Brain microvascular endothelial cell (primary cell): ENCODE measurements at regions not wholly inside any gene's neighbourhood (a gene's known extent, or its start where the extent isn't known, plus 50 kb on each side); places are given as distances from the start of the nearest gene placed in this dataset.

Source experiments
- DNase-seq: peaks from one replicate; pipeline ENCODE4 v3.0.0-alpha.2; 2020
- H3K27ac ChIP-seq: fragments of 250-450 bp; sonication (Bioruptor Pico); 2 replicates; pipeline ENCODE4 v1.5.1; 2020; ENCODE audit warnings: mild to moderate bottlenecking, moderate library complexity
- H3K27me3 ChIP-seq: fragments of 250-450 bp; sonication (Bioruptor Pico); replicated peaks from 2 replicates; pipeline ENCODE4 v1.5.1; 2020; ENCODE audit warnings: mild to moderate bottlenecking
- H3K36me3 ChIP-seq: fragments of 250-450 bp; sonication (Bioruptor Pico); replicated peaks from 2 replicates; pipeline ENCODE4 v1.5.1; 2020; ENCODE audit warnings: mild to moderate bottlenecking
- H3K4me3 ChIP-seq: 2 replicates; pipeline ENCODE4 v1.5.1; 2011; ENCODE audit warnings: low read depth, mild to moderate bottlenecking, control low read depth, low read length, moderate library complexity
- in situ Hi-C: cut with HindIII; loops from 2 replicates; pipeline ENCODE4 v1.10.0; 2017; ENCODE audit warnings: low sequenced_read_pairs, low pct_ligation_motif_present
- TF ChIP-seq, protein P1 (sequence below): IDR thresholded peaks from 2 replicates; pipeline ENCODE4 v1.5.1; 2011; ENCODE audit warnings: low read depth, mild to moderate bottlenecking, moderate library complexity, low read length, control low read depth, inconsistent platforms; ENCODE audit errors: missing control alignments

GRCh38 chr5:51172903-51173626, 210.2 kb upstream of the ISL1 start:
- Histone ChIP-seq H3K36me3 (no peaks in the 10 kb centered on the region), H3K27me3 (no peaks in the 10 kb centered on the region), H3K27ac (no peak overlapping the region), H3K4me3 (no peak overlapping the region)
- TF ChIP-seq, protein P1, sequence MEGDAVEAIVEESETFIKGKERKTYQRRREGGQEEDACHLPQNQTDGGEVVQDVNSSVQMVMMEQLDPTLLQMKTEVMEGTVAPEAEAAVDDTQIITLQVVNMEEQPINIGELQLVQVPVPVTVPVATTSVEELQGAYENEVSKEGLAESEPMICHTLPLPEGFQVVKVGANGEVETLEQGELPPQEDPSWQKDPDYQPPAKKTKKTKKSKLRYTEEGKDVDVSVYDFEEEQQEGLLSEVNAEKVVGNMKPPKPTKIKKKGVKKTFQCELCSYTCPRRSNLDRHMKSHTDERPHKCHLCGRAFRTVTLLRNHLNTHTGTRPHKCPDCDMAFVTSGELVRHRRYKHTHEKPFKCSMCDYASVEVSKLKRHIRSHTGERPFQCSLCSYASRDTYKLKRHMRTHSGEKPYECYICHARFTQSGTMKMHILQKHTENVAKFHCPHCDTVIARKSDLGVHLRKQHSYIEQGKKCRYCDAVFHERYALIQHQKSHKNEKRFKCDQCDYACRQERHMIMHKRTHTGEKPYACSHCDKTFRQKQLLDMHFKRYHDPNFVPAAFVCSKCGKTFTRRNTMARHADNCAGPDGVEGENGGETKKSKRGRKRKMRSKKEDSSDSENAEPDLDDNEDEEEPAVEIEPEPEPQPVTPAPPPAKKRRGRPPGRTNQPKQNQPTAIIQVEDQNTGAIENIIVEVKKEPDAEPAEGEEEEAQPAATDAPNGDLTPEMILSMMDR = no peak
- no peak for DNase-seq
- in situ Hi-C loops = no loop called here

- Histone ChIP-seq H3K27me3 (no peaks in the 10 kb centered on the region), H3K36me3 (no peaks in the 10 kb centered on the region), H3K4me3 (no peak overlapping the region), H3K27ac (no peak overlapping the region)
- in situ Hi-C loops = no loop called here
- TF ChIP-seq, protein P1 = no peak
- DNase-seq = no peak
Observed at GRCh38 chr5:51181208-51181894, 201.9 kb upstream of the ISL1 start.

DNA sequence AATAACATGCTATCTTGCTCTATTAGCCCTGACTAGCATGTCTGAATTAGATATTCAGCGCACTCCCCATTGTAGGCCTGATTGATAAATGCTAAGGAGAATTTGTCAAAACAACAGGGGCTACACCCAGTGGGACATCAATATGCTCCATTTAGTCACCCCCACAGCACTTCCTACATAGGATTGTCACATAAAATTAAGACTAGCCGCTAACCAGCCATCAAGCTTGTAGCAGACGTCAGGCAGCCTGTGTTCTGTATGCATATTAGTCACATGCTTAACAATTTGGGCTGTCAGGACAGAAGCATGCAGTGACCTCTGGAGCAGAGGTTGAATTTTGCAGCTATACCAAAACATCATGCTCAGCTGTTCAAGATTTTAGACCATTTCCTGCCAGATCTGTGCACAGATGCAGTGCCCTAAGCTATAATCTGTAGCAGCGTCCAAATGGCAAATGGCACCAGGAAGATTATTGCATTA, 197.4 kb upstream of the ISL1 start:
- Histone ChIP-seq H3K27ac (no peak overlapping the region), H3K4me3 (no peak overlapping the region), H3K36me3 (no peaks in the 10 kb centered on the region), H3K27me3 (no peaks in the 10 kb centered on the region)
- in situ Hi-C loops = no loop called here
- no peak for DNase-seq
- TF ChIP-seq, protein P1 = no peak

DNA sequence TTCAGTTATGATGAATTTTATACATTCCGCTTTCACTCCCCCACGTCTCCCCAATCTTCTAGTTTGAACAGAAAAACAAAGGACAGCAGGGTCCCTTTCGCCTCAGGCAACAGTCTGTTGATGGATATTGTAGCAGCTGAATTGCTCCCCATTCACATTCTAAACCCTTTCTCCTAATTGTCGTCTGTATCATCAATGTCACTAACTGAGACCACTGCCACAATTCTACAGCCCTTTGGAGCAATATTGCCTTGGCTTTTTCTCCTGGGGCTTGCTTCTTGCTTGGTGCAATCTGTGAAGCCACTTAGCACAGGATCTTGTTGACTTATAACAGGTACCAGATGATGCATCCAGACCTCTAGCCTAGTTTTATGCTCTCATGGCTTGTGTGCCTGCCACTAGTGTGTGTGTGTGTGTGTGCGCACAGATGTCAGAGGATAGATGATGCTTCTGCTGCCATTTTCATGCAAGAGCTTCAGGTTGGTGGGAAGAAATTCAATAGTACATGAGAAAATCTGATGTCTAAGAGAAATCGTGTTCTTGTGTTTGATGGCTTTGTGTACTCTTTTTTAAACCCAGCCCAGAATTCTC, 195.2 kb upstream of the ISL1 start:
- TF ChIP-seq, protein P1 = no peak
- Histone ChIP-seq H3K27me3 (no peaks in the 10 kb centered on the region), H3K27ac (no peak overlapping the region), H3K36me3 (no peaks in the 10 kb centered on the region), H3K4me3 (no peak overlapping the region)
- in situ Hi-C loops = no loop called here
- no peak for DNase-seq

DNA sequence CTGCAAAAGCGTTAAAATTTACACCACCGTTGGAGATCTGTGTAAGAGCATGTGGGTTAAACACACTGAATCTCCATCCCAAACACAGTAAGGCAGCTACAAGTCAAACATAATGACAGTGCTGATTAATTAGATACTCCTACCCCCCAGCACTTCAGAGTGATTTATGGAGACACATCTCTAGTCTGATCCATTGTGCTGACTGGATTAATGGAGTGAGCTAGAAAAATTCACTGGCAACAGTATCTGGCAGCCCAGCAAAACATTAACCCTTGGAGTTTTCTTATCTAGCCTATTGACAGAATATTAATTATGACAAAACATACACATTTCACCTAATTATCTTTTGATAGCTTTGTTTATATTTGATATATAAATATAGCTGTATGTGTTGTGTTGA, 188.6 kb upstream of the ISL1 start:
- Histone ChIP-seq H3K36me3 (no peaks in the 10 kb centered on the region), H3K4me3 (no peak overlapping the region), H3K27me3 (no peaks in the 10 kb centered on the region), H3K27ac (no peak overlapping the region)
- in situ Hi-C loops = no loop called here
- TF ChIP-seq, protein P1 = no peak
- DNase-seq = no peak
